ENCODE measurements at regions not wholly inside any gene's neighbourhood (a gene's known extent, or its start where the extent isn't known, plus 50 kb on each side); places are given as distances from the start of the nearest gene placed in this dataset.

- peak; percentile 7 for DNase-seq (ENCODE audit: low read depth)
- TF ChIP-seq CTCF (conservative IDR thresholded peaks at IDR 0.05; ENCODE audit: low read depth, low read length) = no peak
- H3K4me3 ChIP-seq (ENCODE audit: low read depth, low read length) = no peak overlapping the region
Observed at GRCh38 chr1:82542141-82542540, 741.4 kb downstream of the ADGRL2 start.

GRCh38 chr1:82540006-82540405, 739.3 kb downstream of the ADGRL2 start:
- no peak for TF ChIP-seq CTCF (conservative IDR thresholded peaks at IDR 0.05; ENCODE audit: low read depth, low read length)
- DNase-seq (ENCODE audit: low read depth) = no peak
- no peak overlapping the region for H3K4me3 ChIP-seq (ENCODE audit: low read depth, low read length)

- peak; percentile 76 for DNase-seq (ENCODE audit: low read depth)
- TF ChIP-seq CTCF (conservative IDR thresholded peaks at IDR 0.05; ENCODE audit: low read depth, low read length) = no peak
- no peak overlapping the region for H3K4me3 ChIP-seq (ENCODE audit: low read depth, low read length)
Observed at GRCh38 chr1:82538876-82539275, 738.1 kb downstream of the ADGRL2 start.

GRCh38 chr1:82534996-82535395, 734.3 kb downstream of the ADGRL2 start:
- TF ChIP-seq CTCF (conservative IDR thresholded peaks at IDR 0.05; ENCODE audit: low read depth, low read length) = no peak
- H3K4me3 ChIP-seq (ENCODE audit: low read depth, low read length) = no peak overlapping the region
- peak; percentile 5 for DNase-seq (ENCODE audit: low read depth)

- no peak for TF ChIP-seq CTCF (conservative IDR thresholded peaks at IDR 0.05; ENCODE audit: low read depth, low read length)
- no peak overlapping the region for H3K4me3 ChIP-seq (ENCODE audit: low read depth, low read length)
- no peak for DNase-seq (ENCODE audit: low read depth)
Observed at GRCh38 chr1:82525378-82525777, 724.6 kb downstream of the ADGRL2 start.

- H3K4me3 ChIP-seq (ENCODE audit: low read depth, low read length) = no peak overlapping the region
- no peak for DNase-seq (ENCODE audit: low read depth)
- no peak for TF ChIP-seq CTCF (conservative IDR thresholded peaks at IDR 0.05; ENCODE audit: low read depth, low read length)
Observed at GRCh38 chr1:82520611-82521010, 719.9 kb downstream of the ADGRL2 start.

- peak; percentile 54 for DNase-seq (ENCODE audit: low read depth)
- H3K4me3 ChIP-seq (ENCODE audit: low read depth, low read length) = no peak overlapping the region
- TF ChIP-seq CTCF (conservative IDR thresholded peaks at IDR 0.05; ENCODE audit: low read depth, low read length) = peak; percentile 36
Observed at GRCh38 chr1:82517586-82517985, 716.9 kb downstream of the ADGRL2 start.
